Peyer's patch (tissue), 4 donors: ENCODE measurements at regions not wholly inside any gene's neighbourhood (a gene's known extent, or its start where the extent isn't known, plus 50 kb on each side); places are given as distances from the start of the nearest gene placed in this dataset.
"Not testable (repeated sequence)": the region's sequence is repeated elsewhere in the genome, so short reads cannot be mapped to it uniquely, and the experiment has no call there.

Source experiments
- POLR2A ChIP-seq, 2 donors: fragments of 450-650 bp; IDR thresholded peaks; one replicate each; pipeline ENCODE4 v1.5.1; 2017; ENCODE audit warnings: antibody characterized with exemption in 2 of 2, mild to moderate bottlenecking in 2 of 2, moderate library complexity in 2 of 2
- TF ChIP-seq, protein P1 (sequence below), 6 experiments: fragments of 450-650 bp in 4 of 6; fragments of 200-600 bp in 2 of 6; sonication (generic) in 1 of 6; IDR thresholded peaks; one replicate each; pipeline ENCODE4 v1.5.1; 2017 to 2019; ENCODE audit warnings: antibody characterized with exemption in 6 of 6, mild to moderate bottlenecking in 3 of 6, moderate library complexity in 1 of 6

DNA sequence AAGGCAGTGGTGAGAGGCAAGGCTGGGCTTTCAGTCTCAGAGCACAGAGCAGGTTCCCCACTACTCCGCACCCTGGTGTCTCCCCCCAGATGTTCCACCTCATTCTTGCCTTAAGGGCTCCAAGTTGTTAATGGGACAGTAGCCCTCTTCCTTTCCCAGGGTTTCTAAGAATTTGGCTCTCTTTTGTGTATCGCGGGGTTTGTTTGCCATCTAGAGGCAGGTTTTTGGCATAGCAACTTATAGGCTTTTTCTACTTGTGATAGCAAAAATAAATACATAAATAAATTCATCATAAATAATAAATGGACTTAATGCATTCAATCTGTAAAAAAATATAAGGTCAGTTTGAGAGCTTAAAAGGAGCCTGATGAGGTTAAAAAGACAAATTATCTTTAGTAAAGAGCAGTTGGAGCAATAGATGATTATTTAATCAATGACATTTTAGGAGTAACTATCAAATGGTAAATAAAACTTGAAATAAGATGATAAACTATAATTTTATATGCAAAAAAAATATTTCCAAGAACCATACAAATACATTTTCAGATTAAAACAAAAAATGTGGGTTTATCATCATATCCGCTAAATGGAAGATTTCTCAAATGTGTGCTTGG, 512.8 kb downstream of the FOXD4L5 start:
- TF ChIP-seq, protein P1, sequence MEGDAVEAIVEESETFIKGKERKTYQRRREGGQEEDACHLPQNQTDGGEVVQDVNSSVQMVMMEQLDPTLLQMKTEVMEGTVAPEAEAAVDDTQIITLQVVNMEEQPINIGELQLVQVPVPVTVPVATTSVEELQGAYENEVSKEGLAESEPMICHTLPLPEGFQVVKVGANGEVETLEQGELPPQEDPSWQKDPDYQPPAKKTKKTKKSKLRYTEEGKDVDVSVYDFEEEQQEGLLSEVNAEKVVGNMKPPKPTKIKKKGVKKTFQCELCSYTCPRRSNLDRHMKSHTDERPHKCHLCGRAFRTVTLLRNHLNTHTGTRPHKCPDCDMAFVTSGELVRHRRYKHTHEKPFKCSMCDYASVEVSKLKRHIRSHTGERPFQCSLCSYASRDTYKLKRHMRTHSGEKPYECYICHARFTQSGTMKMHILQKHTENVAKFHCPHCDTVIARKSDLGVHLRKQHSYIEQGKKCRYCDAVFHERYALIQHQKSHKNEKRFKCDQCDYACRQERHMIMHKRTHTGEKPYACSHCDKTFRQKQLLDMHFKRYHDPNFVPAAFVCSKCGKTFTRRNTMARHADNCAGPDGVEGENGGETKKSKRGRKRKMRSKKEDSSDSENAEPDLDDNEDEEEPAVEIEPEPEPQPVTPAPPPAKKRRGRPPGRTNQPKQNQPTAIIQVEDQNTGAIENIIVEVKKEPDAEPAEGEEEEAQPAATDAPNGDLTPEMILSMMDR (IDR thresholded peaks at IDR 0.05): peak in 1 of 6 experiments; percentile 32
- not testable (repeated sequence) for TF ChIP-seq POLR2A (IDR thresholded peaks at IDR 0.05)
